Activated CD4-positive, CD25-positive, alpha-beta regulatory T cell treated with anti-CD3 and anti-CD28 coated beads, Interleukin-2, amount 50 U/mL, for 72 hours (primary cell): ENCODE measurements at regions not wholly inside any gene's neighbourhood (a gene's known extent, or its start where the extent isn't known, plus 50 kb on each side); places are given as distances from the start of the nearest gene placed in this dataset.

Experiments used
- DNase-seq: peaks from one replicate; pipeline ENCODE4 v3.0.0; 2021

DNA sequence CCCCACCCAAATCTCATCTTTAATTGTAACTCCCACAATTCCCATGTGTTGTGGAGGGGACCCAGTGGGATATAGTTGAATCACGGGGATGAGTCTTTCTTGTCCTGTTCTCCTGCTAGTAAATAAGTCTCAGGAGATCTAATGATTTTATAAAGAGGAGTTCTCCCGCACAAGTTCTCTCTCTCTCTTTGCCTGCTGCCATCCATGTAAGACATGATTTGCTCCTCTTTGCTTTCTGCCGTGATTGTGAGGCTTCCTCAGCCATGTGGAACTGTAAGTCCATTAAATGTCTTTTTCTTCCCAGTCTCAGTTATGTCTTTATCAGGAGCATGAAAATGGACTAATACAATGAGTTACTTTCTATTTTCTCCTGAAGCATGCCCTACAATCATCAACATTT lies 1158.5 kb downstream of the CDH18 start:
- no peak for DNase-seq

DNA sequence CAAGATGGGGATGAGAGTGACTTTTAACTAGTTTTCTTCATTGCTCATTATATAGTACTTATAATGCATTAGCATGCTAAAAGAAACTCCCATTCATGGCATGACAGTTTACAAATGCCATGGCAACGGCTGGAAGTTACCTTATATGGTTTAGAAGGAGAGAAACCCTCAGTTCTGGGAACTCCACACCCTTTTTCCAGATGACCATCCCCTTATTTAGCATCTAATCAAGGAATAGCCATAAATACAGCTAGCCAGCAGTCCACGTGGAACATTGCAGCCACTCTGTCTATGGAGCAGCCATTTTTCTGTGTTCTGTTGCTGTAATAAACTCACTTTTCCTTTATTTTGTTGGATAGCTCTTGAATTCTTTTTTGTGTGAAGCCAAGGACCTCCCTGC lies 1137.8 kb downstream of the CDH18 start:
- DNase-seq, result no peak

DNA sequence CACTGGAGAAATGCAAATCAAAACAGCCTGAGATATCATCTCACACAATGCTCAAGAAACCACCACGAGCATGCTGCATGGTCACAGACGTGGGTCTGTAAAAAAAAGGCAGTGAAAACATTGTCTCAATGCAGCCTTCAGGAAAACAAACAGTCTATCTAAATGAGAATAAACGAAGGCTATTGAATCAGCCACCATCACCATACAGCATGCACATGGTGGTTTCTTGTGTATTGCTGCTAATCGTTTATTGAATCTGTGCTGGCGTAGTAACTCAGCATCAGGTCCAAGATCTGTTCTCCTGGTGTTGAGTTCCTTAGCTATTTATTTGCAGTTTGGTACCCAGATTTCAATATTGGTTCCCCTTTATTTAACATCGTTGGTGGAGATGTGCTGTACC lies 1115.0 kb downstream of the CDH18 start:
- no peak for DNase-seq

DNA sequence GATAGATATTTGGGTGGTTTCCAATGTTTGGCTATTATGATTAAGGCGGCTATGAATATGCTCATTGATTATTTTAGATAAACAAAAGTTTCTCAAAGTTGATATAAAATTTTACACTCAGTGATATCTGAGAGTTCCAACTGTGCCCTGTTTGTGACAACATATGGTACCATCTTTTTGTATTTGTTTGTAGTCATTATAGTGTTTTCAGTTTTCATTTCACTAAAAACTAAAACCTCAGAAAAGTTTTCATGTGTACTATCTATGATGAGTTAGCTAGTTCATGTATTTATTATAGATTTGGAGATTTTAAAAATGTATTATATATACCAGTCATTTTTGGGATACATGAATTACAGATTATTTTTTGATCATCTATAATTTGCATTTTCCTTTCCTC lies 1111.4 kb downstream of the CDH18 start:
- DNase-seq, result no peak

DNA sequence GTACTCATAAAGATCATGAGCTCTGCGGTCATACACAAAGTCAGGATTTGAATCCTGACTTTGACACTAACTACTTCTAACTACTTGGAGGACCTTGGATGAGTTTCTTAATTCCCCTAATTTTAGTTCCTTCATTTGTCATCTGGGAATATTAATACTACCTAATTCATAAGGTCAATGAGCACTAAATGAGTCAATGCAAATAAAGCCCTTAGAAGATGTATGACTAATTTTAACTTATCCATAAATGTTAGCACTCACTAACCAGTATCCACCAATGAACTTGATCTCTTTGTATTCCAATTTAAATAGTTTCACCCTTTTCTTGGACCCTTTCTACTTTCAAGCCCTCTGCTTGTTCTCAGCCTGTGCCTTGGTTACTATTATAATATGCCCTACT lies 1106.4 kb downstream of the CDH18 start:
- DNase-seq, result no peak

DNA sequence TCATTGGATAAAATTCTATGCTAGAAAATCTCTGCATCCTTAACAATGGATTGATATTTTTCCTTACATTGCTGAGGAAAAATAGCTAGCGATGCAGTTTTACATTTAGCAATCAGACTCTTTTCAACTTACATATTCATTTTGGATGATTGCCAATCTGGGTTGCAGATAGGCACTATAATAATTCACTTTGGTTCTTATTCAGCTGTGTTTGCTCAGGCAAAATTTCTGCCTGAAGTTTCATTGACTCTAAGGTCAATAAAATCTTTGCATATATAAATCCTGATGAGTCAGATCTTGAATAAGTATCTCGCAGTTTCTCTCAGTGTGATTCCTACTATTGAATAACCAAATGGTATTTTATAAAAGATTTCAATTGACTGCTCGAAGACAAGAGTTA lies 1105.8 kb downstream of the CDH18 start:
- DNase-seq, result no peak

DNA sequence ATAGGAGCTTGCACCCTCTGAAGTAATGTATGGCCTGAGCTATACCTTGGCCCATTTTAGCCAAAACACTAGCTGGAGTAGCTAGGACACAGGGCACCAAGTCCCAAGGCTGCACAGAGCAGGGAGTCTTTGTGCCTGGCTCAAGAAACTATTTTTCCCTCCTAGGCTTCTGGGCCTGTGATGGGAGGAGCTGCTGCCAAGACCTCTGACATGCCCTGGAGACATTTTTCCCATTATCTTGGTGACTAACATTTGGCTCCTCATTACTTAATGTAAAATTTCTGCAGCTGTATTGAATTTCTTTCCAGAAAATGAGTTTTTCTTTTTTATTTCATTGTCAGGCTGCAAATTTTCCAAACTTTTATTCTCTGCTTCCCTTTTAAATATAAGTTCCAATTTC lies 1099.2 kb downstream of the CDH18 start:
- DNase-seq, result no peak

DNA sequence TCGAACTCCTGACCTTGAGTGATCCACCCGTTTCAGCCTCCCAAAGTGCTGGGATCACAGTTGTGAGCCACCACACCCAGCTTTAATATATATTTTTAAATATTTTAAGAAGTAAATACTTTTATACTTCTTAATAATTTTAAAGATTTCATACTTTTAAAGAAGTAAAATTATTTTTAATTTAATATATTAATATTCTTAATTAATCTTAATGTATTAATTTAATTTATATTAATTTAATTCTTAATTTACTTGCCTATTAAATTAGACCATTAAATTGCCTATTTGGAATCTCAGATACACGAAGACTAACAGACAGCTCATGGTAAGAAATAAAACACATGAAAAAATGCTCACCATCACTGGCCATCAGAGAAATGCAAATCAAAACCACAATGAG lies 1087.4 kb downstream of the CDH18 start:
- no peak for DNase-seq

DNA sequence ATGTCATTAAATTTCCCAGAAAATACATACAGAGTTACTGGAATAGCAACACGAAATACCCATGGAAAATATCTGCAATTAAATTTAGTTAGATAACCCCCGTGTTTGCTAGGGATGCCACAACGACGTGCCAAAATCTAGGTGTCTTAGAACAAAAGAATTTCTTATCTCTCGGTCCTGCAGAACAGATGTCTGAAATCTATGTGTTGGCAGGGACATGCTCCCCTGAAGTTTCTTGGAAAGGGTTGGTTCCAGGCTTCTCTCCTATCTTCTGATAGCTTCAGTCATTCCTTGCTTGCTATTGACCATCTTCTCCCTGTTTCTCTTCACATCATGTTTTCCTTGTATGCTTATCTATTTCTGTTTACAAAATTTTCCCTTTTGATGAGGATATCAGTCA lies 1067.0 kb downstream of the CDH18 start:
- DNase-seq, result no peak

DNA sequence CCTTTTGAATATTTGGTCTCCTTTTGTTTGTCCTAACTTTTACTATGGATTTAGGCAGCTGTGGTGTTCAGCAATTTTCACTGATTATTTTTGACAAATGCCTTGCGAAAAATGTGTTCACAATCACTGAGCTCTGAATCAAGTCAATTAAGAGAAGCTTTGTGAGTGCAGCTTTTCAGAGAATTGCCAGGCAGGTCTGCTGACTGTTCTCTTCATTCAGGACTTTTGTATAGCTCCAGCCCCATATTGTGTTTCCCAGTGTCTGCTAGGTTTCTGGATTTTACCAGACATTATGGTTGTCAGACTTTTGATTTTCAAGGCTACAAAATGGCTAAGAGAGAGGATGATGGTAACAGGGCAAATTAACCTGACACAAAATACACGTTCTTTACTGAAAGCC lies 1055.9 kb downstream of the CDH18 start:
- no peak for DNase-seq

DNA sequence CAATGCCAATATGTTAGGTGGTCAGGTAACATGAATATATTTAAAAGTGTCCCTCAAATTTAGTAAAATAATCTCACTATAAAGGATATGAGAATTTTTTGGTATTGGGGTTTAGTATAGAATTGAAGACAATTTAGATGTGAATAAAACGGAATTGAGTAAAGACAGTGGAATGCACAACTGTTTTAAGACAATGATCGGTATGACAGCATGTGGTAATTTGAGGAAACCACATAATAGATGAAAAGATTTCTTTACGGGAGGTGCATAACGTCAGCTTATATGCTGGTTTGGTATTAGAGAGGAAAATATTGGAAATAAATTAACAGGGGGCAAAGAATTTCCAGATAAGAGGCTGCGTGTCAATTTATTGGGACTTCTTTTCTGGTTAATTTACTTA lies 1043.2 kb downstream of the CDH18 start:
- no peak for DNase-seq

DNA sequence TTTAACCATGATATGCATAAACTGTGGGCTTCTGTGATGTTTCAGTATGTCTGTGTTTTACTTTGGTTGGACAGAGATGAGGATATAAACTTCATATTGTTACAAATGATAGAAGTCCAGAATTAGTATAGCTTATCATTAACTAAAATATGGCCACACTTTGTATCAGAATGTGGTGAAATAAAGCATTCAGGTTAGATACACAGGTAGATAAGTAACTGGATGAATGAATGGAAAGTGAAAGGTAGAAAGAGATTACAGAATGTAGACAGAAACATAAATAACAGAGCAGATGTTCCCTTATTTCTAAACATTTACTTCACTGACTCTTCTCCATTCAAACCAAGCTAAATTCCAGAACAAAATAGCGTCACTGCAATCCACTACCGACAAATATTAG lies 1033.8 kb downstream of the CDH18 start:
- DNase-seq, result no peak

DNA sequence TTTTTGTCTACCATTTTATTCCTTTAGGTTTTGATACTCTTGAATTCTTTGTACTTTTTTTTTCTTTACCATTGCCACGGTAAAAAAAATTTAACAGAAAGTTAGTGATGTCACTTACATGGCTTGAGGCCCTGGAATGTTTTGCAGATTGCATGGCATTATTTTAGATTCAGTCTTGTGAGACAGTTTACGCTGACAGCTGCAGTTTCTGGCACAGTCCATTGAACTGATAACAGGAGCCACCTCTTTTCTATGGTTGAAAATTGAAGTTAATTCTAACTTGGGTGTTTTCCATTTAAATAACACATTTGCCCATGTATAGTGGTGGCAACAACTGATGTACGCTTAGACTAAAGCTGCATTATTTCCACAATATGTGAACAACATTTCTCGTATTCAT lies 1028.5 kb downstream of the CDH18 start:
- no peak for DNase-seq

DNA sequence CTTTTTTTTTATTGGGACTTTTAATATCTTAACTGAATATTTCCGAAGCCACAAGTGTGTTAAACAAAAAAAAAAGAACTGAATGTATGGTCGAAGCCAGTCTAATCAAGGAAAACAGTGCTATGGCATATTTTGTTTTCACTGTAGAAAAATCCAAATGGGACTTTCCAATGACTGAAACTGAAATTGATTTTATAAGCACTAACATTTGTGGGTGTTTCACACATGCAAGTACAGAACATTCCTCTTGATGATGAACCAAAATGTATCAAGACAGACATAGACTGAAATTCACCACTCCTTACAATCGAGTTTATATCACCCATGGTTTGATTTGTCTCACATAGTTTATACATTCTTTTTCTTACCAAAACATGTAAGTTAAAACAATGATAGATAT lies 1026.8 kb downstream of the CDH18 start:
- DNase-seq, result no peak

DNA sequence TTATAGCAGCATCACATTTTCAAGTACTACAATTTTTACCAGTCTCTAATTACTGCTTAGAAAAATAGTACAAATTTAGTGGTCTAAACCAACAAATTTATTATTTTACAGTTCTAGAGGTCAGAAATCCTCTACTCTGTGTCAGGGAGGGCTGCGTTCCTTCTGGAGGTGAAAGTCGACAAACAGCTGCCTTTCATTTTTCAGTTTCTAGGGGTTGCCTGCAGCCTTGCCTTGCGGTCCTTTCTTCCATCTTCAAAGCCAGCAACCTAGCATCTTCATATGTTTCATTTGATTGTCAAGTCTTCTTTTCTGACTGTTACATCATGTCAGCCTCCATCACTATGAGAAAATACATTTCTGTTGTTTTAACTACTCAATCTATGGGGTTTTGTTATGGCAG lies 1022.1 kb downstream of the CDH18 start:
- no peak for DNase-seq

DNA sequence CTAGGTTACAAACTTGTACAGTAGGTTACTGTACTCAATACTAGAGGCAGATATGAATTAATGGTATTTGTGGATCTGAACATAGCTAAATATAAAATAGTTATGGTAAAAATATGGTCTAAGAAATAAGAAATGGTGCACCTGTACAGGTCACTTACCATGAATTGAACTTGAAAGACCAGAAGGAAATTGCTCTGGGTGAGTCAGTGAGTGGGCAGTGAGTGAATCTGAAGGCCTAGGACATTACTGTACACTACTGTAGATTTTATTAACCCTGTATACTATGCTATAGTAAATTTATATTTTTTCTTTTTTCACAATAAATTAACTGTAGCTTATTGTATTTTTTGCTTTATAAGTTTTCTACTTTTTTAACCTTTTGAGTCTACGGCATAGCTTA lies 1020.4 kb downstream of the CDH18 start:
- DNase-seq, result no peak

DNA sequence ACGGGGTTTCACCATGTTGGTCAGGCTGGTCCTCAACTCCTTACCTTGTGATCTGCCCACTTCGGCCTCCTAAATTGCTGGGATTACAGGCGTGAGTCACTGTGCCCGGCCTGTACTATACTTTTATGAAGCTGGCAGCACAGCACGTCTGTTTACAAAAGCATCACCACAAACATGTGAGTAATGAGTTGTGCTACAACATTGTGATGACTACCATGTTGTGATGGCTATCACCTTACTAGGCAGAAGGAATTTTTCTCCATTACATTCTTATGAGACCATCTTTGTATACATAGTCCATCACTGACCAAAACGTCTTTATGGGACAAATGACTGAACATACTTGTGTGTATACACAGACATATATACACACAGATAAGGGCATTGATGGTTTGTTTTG lies 1019.0 kb downstream of the CDH18 start:
- DNase-seq, result no peak

DNA sequence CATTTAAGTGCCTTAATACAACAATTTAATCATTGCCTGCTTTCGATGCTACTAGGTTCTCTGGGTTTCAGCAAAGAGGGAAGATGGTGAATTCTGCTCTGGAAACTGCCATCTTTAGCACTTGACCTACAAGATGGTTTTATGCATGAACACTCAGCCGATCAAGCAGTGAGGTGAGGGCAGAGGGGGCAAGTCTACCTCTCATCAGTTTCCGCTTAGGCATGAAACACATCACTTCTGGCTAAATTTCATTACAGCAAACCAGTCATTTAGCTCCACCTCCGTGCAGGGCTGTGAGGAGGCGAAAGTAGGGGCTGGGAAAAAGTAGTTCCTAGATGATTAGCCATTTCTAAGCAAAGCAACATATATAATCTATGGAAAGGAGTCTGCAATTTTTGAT lies 1018.0 kb downstream of the CDH18 start:
- no peak for DNase-seq

DNA sequence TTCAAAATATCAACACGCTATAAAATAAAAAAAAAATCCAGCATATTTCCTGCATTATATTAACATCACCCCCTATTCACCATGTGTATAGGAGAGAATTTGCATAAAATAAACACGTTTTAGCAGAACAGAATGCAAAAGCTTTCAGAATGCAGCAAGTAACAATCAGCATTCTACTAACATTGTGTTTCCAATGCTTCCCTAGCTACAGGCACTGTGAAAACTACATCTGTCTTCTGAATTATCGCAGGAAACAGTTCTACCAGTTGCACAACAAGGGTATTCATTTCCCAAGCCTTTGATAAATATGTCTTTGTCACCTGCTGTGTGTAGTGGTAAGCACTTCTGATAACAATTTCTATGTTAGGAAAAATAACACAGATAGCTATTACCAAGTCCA lies 1015.8 kb downstream of the CDH18 start:
- no peak for DNase-seq

DNA sequence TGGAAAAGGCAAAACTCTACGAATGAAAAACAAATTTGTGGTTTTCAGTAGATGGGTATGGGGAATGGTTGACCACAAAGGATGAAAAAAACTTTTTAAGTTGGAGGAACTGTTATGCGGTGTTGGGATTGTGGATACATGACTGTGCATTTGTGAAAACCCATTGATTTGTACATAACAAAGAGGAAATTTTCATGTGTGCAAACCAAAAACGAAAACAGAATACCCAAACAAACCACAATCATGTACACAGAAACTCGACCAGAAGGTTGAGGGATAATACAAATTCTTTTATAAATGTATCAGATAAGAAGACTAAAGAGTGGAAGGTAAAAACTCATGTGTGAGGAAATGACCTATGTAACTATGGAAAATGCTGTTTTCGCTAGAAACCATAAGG lies 1012.4 kb downstream of the CDH18 start:
- no peak for DNase-seq

DNA sequence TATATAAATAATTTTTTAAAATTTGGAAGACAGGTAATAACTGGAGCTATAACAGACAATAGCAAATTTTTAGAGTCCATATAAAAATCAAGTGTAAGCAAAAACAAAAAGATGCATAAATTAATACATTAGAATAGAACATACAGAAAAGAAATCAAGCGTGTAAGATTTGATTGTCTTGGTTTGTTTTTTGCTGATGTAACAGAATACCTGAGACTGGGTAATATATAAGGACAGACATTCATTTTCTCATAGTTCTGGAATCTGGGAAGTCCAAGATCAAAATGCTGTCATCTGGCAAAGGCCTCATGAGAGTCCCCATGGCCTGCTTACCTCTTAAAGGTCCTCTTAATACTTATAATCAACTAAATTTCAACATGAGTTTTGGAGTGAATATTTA lies 1010.1 kb downstream of the CDH18 start:
- no peak for DNase-seq

DNA sequence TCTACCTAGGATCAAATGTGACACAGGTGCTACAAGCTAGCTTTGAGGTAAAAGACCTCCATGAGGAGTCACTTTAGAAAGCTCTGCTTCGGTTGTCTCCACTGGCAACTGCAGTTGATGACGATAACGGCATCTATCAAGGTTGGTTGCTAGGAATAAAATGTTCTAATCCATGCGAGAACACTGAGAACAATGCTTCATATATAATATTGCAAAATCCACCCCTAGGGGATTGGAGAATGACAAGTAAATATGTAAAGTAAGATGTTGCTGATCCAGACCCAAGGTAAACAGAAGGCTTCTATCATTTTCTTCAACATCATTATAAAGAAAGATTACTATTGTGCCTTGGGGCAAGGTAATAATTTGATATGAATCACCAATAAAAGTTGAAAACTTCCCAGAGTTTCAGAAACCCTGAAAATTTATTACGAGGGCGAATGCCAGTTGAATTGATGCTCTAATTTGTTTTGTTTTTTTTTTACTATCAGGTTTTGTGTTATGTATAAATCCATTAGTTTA lies 1003.4 kb downstream of the CDH18 start:
- DNase-seq, result no peak

DNA sequence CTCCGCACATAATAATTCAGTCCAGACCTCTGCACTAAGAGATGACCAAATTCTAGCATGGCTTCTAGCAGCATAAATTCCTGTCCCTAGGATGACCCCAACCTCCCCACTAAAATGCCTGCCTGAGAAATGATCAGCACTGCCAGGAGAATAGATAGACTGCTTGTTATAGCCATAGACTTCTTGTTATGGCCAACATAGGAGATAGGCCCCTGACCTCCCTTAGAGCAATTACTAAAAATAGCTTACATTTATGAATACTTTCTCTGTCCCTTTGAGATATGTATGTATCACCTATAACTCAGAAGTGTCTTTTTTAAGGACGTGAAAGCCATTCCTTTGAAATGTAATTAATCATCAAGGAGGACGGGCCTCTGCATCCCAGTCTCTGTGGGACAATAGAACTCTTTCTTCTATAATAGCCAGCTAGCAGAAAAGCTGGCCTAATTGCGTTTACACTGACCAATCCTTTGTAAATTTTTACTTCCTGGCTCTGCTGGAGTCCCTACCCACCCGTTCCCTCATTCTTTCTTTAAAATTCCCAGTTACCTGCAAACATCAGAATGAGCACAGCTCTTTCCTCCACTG lies 1002.7 kb downstream of the CDH18 start:
- DNase-seq, result no peak

DNA sequence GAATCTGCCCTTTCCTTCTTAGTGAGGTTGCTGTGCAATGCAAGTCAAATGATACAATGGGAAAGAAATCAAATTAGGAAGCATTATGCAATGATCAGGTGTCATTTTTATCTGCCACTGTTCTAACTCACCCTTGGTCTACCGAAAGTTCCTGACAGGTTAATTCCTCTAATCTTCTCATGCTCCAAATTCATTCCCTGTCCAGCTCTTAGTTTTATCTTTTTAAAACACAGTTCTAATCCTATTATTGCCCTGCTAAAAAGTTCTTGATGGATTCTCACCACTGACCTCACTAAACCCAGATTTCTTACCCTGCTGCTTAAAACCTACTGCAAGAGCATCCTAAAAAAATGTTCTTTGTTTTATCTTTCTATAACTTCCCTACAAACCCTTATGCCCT lies 1000.9 kb downstream of the CDH18 start:
- DNase-seq, result no peak

DNA sequence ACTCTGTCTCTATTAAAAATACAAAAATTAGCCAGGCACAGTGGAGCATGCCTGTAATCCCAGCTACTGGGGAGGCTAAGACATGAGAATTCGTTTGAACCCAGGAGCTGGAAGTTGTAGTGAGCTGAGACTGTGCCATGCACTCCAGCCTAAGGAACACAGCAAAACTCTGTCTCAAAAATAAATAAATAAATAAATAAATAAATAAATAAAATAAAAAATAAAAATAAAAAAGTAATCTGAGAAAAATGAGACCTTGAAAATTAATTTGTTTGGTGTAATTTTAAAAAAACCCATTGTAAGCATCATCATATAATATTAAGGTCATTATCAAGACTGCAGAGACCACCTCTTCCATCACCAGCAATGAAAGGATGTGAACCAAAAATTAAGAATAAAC lies 997.1 kb downstream of the CDH18 start:
- no peak for DNase-seq

DNA sequence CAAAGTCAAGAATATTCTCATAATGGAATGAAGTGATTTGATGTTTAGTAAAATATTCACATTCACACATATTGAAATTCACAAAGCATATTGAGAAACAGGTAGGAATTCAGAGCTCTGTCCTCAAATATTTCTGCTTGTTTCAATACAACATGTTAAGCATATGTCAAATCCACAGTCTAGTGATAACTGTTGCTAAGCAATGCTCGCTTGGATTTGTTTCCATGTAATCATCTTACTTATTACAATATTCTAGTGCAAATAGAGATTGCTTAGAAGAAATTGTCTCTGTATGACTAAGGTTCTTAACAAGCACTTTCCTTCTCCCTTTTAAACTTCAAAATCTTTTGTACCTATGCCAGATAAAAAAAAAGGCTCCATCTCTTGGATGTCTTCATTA lies 995.7 kb downstream of the CDH18 start:
- DNase-seq, result no peak
